Right lobe of liver (tissue), 6 donors: ENCODE measurements at regions not wholly inside any gene's neighbourhood (a gene's known extent, or its start where the extent isn't known, plus 50 kb on each side); places are given as distances from the start of the nearest gene placed in this dataset.

ENCODE experiments used
- ATAC-seq, 4 donors: fragments of 200-7000 bp; cut with Tn5 transposase; one replicate each; pipeline ENCODE4 v1.9.1; 2020; ENCODE audit warnings: mild to moderate bottlenecking in 4 of 4, moderate library complexity in 4 of 4
- DNase-seq, 3 donors: peaks; one replicate each; pipeline ENCODE4 v3.0.0-alpha.2; 2020
- H3K27ac ChIP-seq, 3 donors: fragments of 200-600 bp; one replicate each; pipeline ENCODE4 v1.8.0; 2022
- H3K27me3 ChIP-seq, 2 donors: fragments of 200-600 bp; one replicate each; pipeline ENCODE4 v1.8.0; 2022
- H3K36me3 ChIP-seq, 4 donors: fragments of 200-600 bp; sonication (generic) in 1 of 4; one replicate each; pipeline versions ENCODE4 v1.5.1 to v1.8.0; 2017 to 2022; ENCODE audit warnings: control low read depth in 1 of 4
- H3K4me1 ChIP-seq, 4 donors: fragments of 200-600 bp; sonication (generic) in 1 of 4; one replicate each; pipeline versions ENCODE4 v1.5.1 to v1.8.0; 2017 to 2022; ENCODE audit warnings: control low read depth in 1 of 4
- H3K4me3 ChIP-seq, 3 donors: fragments of 200-600 bp; one replicate each; pipeline ENCODE4 v1.8.0; 2022
- H3K9me3 ChIP-seq, 4 donors: fragments of 200-600 bp; sonication (generic) in 1 of 4; one replicate each; pipeline versions ENCODE4 v1.5.1 to v1.8.0; 2017 to 2022; ENCODE audit warnings: control low read depth in 1 of 4
- CTCF ChIP-seq, 4 donors: fragments of 200-600 bp in 3 of 4; fragments of 450-650 bp in 1 of 4; IDR thresholded peaks; one replicate each; pipeline versions ENCODE4 v1.5.1 to v1.8.0; 2016 to 2022; ENCODE audit warnings: antibody characterized with exemption in 4 of 4, mild to moderate bottlenecking in 2 of 4
- POLR2A ChIP-seq: fragments of 450-650 bp; IDR thresholded peaks from one replicate; pipeline ENCODE4 v1.6.1; 2017; ENCODE audit warnings: antibody characterized with exemption, mild to moderate bottlenecking
- WGBS: methylation state at CpG from one replicate; pipeline ENCODE4 v1.1.6; 2018; ENCODE audit warnings: low coverage, low lambda C conversion rate; ENCODE audit not compliant: insufficient coverage; ENCODE audit errors: missing lambda C conversion rate; 5-methylcytosine and 5-hydroxymethylcytosine counted together
- intact Hi-C, 2 donors: fragments of 100-400 bp; cut with DNase I; formaldehyde crosslinking; loops; one replicate each; pipeline versions ENCODE4 v1.11.2 to v1.14.1; 2022
- donor health status: DM: no; HTN: yes; CAD: no.
- donor health status: DM: no; HTN: no; CAD: no.
- donor health status: DM: no; HTN: no; CAD: no.
- donor health status: DM: no; HTN: yes; CAD: no.
- donor health status: DM: no; HTN: yes; CAD: no.

- intact Hi-C loops: no loop called here
- WGBS: 91% methylated on average over 1 of the region's 1 CpG
- ATAC-seq (no peak), DNase-seq (no peak)
- Histone ChIP-seq H3K4me3 (no peak overlapping the region), H3K9me3 (no peaks in the 10 kb centered on the region), H3K4me1 (peaks cover 0 to 19% (median 8%) of the 10 kb centered on the region in 4 donors), H3K27me3 (no peaks in the 10 kb centered on the region), H3K27ac (no peak overlapping the region), H3K36me3 (no peaks in the 10 kb centered on the region)
- no peak for TF ChIP-seq POLR2A
- TF ChIP-seq CTCF (IDR thresholded peaks at IDR 0.05): no peak
These were observed 521.3 kb upstream of the JARID2 start for GRCh38 chr6:14724549-14724948.

DNA sequence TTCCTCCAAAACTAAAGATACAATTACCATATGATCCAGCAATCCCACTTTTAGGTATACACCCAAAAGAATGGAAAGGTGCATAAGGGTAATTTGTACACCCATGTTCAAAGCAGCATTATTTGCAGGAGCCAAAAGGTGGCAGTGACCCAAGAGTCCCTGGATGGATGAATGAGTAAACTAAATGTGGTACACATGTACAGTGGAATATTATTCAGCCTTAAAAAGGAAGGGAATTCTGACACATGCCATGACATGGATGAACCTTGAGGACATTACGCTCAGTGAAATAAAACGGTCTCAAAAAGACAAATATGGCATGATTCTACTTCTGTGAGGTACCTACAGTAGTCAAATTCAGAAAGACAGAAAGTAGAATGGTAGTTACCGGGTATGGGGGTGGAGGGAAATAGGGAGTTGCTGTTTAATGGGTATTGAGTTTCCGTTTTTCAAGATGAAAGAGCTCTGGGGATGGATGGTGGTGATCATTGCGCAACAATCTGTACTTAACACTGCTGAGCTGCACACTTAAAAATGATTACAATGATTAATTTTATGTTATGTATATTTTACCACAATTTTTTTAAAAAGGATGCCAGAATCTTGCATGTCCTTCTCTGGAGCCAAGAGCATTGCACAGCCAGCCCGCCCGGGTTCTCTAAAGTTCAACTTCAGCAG is 518.9 kb upstream of the JARID2 start:
- TF ChIP-seq CTCF (IDR thresholded peaks at IDR 0.05) (no peak), POLR2A (no peak)
- ATAC-seq: peak; percentile 25 to 49 (median 29)
- intact Hi-C loops: no loop called here

DNA sequence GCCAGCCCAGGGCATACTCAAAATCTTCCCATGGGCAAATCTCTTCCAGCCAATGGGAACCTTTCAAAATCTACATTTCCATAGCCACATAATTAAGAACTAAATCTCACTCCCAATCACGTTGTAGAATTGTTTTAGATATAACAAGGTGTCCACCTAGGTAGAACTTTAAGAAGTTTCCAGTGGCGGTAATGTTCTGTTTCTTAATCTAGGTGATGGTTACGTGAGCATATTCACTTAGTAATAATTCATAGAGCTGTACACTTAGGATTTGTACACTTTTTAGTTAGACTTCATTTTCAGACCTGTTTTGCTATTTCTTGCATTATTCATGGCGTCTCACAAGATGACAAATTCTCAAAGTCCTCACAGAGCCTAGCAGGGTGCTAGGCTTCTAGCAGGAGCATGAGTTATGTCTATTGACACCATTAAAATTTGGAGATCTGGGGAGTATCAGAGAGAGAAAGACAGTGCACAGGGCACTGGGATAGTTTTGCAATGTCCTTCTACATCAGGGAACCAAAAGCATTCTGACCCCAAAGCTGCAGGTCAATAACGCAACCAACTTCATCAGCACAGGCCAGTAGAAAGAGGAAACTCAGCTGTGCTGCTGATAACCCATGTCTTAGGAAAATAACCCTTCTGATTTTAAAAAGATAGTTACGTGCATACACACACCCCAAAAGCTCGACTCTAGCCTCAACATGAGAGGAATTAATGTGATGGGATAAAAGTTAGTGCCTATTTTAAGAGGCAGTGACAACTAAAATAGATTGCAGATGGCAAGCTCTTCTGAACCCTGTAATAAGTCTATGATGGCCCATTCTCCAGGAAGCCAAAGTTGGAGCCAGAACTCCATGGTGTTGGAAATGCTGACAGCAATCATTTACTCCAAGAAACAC is 518.1 kb upstream of the JARID2 start:
- H3K27me3 ChIP-seq: no peaks in the 10 kb centered on the region
- H3K4me3 ChIP-seq: no peak overlapping the region
- H3K9me3 ChIP-seq: no peaks in the 10 kb centered on the region
- 59% methylated on average over 7 of the region's 7 CpGs for WGBS
- TF ChIP-seq CTCF (IDR thresholded peaks at IDR 0.05) (no peak), POLR2A (no peak)
- H3K4me1 ChIP-seq: no peaks in the 10 kb centered on the region
- H3K36me3 ChIP-seq: no peaks in the 10 kb centered on the region
- peak overlapping the region; percentile 26 to 62 (median 55) for H3K27ac ChIP-seq
- intact Hi-C loops: no loop called here
- DNase-seq (no peak), ATAC-seq (peak; percentile 63 to 77 (median 73))

More for the DNA sequence above, 518.9 kb upstream of the JARID2 start:
- Histone ChIP-seq H3K36me3 (no peaks in the 10 kb centered on the region), H3K4me1 (peaks cover 0 to under 1% (median 0%) of the 10 kb centered on the region in 4 donors), H3K27me3 (no peaks in the 10 kb centered on the region), H3K9me3 (no peaks in the 10 kb centered on the region), H3K27ac (no peak overlapping the region), H3K4me3 (no peak overlapping the region)
- peak in 1 of 3 donors; percentile 51 for DNase-seq
- WGBS: 81% methylated on average over 7 of the region's 7 CpGs

GRCh38 chr6:14728396-14729024 is 517.4 kb upstream of the JARID2 start:
- TF ChIP-seq CTCF (IDR thresholded peaks at IDR 0.05): no peak
- TF ChIP-seq POLR2A: no peak

More at GRCh38 chr6:14728396-14729024, 517.4 kb upstream of the JARID2 start:
- intact Hi-C loops: no loop called here
- Histone ChIP-seq H3K9me3 (no peaks in the 10 kb centered on the region), H3K4me1 (no peaks in the 10 kb centered on the region), H3K27ac (peak overlapping the region; percentile 26 to 62 (median 55)), H3K36me3 (no peaks in the 10 kb centered on the region), H3K4me3 (no peak overlapping the region), H3K27me3 (no peaks in the 10 kb centered on the region)
- peak in 2 of 3 donors; percentile 52 to 62 for DNase-seq
- 70% methylated on average over 4 of the region's 10 CpGs for WGBS
- peak; percentile 35 to 57 (median 54) for ATAC-seq
